GM23248 (cell line): ENCODE measurements at regions not wholly inside any gene's neighbourhood (a gene's known extent, or its start where the extent isn't known, plus 50 kb on each side); places are given as distances from the start of the nearest gene placed in this dataset.

Source experiments
- EZH2 ChIP-seq: fragments of 200-600 bp; sonication (generic); IDR thresholded peaks from 2 replicates; pipeline ENCODE4 v1.6.1; 2018; ENCODE audit warnings: antibody characterized with exemption, mild to moderate bottlenecking; ENCODE audit not compliant: insufficient read depth, poor library complexity, severe bottlenecking
- EZH2phosphoT487 ChIP-seq: fragments of 200-600 bp; sonication (generic); IDR thresholded peaks from 2 replicates; pipeline ENCODE4 v1.6.1; 2018; ENCODE audit warnings: antibody characterized with exemption, moderate library complexity, mild to moderate bottlenecking, low read depth; ENCODE audit not compliant: insufficient read depth

GRCh38 chr13:44780591-44781280 lies 204.6 kb upstream of the TSC22D1 start:
- TF ChIP-seq EZH2phosphoT487: no peak
- TF ChIP-seq EZH2: no peak
